ENCODE measurements at regions not wholly inside any gene's neighbourhood (a gene's known extent, or its start where the extent isn't known, plus 50 kb on each side); places are given as distances from the start of the nearest gene placed in this dataset.

DNA sequence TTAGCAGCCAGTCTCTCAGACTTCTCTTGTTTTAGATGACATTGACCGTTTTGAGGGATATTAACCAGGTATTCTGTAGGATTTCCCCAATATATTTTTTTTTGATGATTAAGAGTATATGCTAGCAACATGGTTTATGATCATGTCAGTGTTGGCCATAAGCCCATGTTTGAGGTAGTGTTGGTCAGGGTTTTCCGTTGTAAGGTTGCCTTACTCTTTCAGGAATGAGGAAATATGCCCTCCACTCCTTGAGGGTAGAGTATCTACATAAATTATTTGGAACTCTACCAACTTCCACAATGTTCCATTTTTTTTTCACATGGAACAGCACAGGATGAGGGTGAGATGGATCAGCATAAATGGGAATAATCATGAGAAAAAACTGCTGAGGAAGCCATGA, 188.4 kb upstream of the PRDM9 start:
- TF ChIP-seq, protein P1, sequence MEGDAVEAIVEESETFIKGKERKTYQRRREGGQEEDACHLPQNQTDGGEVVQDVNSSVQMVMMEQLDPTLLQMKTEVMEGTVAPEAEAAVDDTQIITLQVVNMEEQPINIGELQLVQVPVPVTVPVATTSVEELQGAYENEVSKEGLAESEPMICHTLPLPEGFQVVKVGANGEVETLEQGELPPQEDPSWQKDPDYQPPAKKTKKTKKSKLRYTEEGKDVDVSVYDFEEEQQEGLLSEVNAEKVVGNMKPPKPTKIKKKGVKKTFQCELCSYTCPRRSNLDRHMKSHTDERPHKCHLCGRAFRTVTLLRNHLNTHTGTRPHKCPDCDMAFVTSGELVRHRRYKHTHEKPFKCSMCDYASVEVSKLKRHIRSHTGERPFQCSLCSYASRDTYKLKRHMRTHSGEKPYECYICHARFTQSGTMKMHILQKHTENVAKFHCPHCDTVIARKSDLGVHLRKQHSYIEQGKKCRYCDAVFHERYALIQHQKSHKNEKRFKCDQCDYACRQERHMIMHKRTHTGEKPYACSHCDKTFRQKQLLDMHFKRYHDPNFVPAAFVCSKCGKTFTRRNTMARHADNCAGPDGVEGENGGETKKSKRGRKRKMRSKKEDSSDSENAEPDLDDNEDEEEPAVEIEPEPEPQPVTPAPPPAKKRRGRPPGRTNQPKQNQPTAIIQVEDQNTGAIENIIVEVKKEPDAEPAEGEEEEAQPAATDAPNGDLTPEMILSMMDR (IDR thresholded peaks at IDR 0.05; ENCODE audit: poor library complexity) = no peak
- no peak for TF ChIP-seq EZH2 (IDR thresholded peaks at IDR 0.05; ENCODE audit: borderline replicate concordance)

All from hepatocyte (in vitro differentiated cells).